DMS 273 (cell line): ENCODE measurements at regions not wholly inside any gene's neighbourhood (a gene's known extent, or its start where the extent isn't known, plus 50 kb on each side); places are given as distances from the start of the nearest gene placed in this dataset.

ENCODE experiments used
- DNase-seq: peaks from one replicate; lab custom pipeline; 2025; ENCODE audit not compliant: unreplicated experiment; lab: John Stamatoyannopoulos, UW

- DNase-seq: peak; percentile 64
Observed at GRCh38 chr9:71384343-71384742, 262.9 kb upstream of the TRPM3 start.

- DNase-seq: peak; percentile 29
Observed at GRCh38 chr9:71383308-71383940, 262.0 kb upstream of the TRPM3 start.

- peak; percentile 33 for DNase-seq
Observed at GRCh38 chr9:71368157-71368556, 246.7 kb upstream of the TRPM3 start.

- no peak for DNase-seq
Observed at GRCh38 chr9:71364186-71364955, 242.9 kb upstream of the TRPM3 start.

GRCh38 chr9:71363286-71363961, 242.0 kb upstream of the TRPM3 start:
- no peak for DNase-seq

DNA sequence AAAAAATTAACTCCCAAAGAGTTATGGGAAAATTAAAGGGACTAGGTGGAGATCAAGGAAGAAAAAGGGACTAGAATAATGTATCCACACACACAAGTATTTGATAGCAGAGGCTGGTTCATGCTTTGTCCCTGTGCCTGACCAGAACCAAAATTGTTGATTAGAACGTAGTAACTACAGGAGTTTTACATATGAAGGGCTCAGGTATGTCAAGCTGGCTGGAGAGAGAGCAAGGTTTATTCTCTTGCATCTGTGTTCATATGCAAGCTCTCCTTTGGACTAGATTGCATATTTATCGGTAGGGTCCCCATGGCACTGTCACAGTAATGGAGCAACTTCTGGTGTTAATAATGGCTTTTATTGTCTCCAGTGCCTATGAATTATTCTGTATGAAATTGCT, 239.9 kb upstream of the TRPM3 start:
- DNase-seq: no peak

DNA sequence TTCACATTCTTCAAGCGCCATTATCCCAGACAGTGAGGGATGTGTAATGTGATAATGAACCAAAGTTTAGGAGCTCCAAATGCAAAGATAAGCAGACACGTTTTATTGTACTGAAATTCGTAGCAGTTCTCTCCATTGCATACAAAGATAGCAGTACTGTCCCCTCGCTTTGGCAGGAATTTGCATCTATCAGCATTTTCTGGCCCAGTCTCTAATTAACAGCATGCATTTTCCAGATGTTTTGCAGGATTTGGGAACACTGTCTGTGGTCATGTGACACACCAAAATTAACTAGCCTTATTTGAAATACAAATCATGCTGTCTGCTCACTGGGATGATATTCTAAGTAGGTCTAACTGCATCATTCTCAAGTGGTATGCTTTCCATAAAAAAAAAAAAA, 235.9 kb upstream of the TRPM3 start:
- DNase-seq: peak; percentile 3

- peak; percentile 41 for DNase-seq
Observed at GRCh38 chr9:71355884-71356283, 234.5 kb upstream of the TRPM3 start.

DNA sequence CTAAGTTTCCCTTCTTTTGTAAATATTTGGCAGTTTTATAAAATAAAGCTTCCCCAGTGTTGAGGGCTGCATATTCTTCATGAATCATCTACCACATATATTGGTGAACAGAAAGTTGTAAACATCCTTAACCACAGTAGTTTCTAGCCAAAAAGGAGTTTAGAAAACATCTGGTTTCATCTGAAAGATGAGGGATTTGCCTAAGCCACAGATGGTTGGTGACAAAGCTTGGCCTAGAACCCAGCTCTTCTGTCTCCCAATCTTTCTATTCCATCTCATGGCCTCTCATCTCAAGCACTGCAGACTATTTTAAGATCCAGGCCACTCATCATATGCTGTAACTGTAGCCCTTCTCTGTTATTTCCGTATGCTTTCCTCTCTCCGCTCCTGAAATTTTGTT, 232.3 kb upstream of the TRPM3 start:
- peak; percentile 46 for DNase-seq

DNA sequence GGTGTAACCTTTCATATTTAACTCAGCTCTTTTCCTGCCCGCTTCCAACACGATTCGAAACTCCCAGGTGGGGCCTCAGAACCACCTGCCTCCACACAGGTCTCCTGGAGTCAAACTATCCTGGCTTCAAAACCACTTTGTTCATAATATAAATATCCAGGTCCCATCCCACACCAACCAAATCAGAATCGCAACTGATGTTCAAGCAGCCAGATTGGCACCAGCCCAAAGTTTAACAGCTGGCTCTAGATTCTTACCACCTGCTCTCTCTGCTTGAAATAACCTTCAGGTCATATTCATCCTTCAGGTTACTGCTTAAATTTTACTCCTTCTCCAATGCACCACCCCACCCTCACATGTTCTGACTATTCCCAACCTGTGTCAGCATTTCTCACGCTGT, 231.4 kb upstream of the TRPM3 start:
- DNase-seq: peak; percentile 92

- no peak for DNase-seq
Observed at GRCh38 chr9:71349218-71349617, 227.8 kb upstream of the TRPM3 start.

- DNase-seq: no peak
Observed at GRCh38 chr9:71333321-71333720, 211.9 kb upstream of the TRPM3 start.

DNA sequence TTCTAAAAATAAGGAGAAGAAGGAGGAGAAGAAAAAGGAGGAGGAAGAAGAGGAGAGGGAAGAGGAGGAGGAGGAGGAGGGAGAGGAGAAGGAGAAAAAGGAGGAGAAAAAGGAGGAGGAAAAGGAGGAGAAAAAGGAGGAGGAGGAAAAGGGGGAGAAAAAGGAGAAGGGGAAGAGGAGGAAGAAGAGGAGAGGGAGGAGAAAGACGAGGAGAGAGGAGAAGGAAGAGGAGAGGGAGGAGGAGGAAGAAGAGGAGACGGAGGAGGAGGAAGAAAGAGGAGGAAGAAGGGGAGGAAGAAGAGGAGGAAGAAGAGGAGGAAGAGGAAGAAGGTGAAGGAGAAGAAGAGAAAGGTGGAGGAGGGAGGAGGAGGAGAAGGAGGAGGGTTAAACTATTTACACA, 210.2 kb upstream of the TRPM3 start:
- DNase-seq: no peak

DNA sequence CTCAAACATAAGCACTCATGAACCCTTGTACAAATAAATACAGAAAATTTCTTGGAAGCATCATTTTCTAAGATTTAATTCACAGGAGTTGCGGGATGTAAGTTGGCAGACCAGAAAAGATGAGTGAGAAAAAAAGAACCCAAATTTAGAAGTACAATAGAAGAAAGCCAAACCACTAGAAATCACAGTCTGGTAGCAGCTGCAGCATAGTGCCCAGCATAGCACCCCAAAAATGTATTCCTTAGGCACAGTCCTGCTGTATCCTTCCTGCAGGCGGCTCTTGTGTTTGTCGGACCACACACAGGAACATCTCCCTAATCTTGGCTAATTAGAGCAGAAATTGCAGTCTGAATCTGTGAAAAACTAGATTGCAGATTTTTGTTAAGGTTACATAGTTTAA, 208.5 kb upstream of the TRPM3 start:
- no peak for DNase-seq

GRCh38 chr9:71326360-71326759, 204.9 kb upstream of the TRPM3 start:
- DNase-seq: no peak

DNA sequence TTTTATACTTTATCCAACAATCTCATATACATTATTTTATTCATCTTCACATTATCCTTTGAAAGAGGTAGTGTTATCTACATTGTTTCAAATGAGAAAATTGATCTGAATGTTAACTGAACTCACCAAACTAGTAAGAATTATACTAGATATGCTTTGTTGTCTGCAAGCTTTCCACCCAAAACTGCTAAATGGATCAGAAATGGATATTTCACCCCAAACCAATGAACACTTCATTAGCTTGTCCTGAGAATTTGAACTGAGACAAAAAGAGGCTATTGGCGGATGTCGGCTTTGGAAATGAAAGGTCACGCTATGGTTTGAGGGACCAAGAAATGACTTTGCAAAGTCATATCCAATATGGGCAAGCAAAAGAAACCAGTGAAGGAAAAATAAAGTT, 201.9 kb upstream of the TRPM3 start:
- DNase-seq: no peak

DNA sequence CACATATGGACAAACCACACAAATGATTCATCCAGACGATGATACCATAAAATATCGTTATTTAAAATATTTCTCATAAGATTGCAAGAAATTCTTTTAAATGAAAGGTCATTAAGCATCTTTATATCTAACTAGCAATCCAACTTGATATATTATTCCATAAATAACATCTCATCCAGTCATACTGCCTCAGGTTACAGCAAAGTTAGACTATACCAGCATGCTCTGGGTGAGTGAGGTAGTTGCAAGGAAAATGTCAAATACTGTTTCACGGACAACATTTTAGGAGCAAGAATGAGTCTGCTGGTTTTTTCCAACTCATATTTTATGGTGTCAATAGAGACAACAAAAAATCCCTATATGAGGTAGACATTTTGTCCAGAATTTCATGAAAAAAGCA, 200.9 kb upstream of the TRPM3 start:
- DNase-seq: no peak

DNA sequence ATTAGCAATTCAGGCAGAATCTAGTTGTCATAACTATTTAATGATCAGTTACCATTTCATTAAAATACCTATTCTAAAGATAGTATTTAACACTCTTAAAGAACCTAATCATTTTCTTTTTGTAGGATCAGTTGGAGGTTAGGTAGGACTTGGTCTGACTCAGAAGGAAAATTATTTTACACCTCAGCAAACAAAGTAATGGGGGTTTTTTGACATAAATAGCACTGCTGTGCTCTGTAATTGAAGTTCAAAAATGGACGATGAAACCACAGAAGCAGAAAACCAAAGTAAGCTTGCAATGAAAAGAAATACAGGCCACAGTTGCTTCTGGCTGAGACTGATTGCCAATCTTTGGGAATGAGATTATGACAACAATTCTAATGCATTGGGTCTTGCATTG, 187.0 kb upstream of the TRPM3 start:
- no peak for DNase-seq

DNA sequence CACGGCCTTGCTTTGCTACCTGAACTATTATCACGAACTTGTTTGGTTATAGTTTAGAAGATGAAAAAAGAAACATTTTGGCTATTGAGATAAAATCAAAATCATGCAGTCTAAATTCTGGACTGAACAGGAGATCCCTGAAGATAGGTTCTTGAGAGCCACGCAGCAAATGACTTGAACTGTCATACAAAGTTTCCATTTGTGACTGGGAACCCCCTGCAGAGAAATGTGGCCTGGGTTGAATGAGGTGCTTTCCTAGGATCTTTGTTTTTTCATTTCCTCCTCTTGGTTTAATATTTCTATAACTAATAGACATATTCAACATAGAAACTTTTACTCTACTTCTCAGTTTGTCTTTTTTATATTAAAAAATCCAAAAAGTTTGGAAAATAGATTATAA, 184.7 kb upstream of the TRPM3 start:
- DNase-seq: no peak

GRCh38 chr9:71303351-71303750, 181.9 kb upstream of the TRPM3 start:
- no peak for DNase-seq

GRCh38 chr9:71302776-71303175, 181.4 kb upstream of the TRPM3 start:
- DNase-seq: no peak

DNA sequence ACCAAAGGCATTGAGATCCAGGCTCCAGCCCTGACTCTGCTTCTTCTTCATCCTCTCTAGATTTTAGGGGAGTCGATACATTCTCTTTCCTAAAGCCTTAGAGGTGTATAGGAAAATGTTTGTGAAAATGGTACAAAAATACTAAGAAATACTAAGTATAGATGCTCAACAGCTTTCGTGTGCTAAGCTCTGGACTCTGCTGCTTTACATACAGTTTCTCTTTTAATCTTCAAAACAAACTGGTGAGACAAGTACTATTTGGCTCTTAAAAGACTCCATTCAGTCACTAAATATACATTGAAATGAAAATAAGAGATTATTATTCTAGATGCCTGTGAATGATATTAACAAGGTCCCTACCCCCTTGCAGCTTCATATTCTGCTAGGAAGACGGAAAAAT, 174.5 kb upstream of the TRPM3 start:
- no peak for DNase-seq
